ENCODE measurements at regions not wholly inside any gene's neighbourhood (a gene's known extent, or its start where the extent isn't known, plus 50 kb on each side); places are given as distances from the start of the nearest gene placed in this dataset.
"Not testable (repeated sequence)": the region's sequence is repeated elsewhere in the genome, so short reads cannot be mapped to it uniquely, and the experiment has no call there.

DNA sequence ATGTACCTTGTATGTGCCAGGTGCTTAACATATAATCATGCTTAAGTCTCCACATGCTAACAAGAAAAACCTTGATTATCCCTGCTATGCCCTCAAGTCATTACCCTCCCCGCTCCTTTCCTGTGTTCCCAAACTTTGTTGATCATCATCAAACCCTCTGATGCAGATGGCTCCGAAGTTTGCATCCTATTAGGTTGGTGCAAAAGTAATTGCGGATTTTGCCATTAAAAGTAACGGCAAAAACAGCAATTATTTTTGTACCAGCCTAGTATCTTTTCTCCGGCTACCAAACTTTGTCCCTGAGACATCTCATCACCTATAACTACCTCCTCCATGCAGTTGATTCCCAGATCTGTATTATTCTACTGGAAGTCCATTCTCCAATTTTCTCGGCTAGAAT lies 142.6 kb downstream of the OTOP1 start:
- not testable (repeated sequence) for TF ChIP-seq EZH2phosphoT487 (IDR thresholded peaks at IDR 0.05; ENCODE audit: borderline replicate concordance)
- TF ChIP-seq, protein P1, sequence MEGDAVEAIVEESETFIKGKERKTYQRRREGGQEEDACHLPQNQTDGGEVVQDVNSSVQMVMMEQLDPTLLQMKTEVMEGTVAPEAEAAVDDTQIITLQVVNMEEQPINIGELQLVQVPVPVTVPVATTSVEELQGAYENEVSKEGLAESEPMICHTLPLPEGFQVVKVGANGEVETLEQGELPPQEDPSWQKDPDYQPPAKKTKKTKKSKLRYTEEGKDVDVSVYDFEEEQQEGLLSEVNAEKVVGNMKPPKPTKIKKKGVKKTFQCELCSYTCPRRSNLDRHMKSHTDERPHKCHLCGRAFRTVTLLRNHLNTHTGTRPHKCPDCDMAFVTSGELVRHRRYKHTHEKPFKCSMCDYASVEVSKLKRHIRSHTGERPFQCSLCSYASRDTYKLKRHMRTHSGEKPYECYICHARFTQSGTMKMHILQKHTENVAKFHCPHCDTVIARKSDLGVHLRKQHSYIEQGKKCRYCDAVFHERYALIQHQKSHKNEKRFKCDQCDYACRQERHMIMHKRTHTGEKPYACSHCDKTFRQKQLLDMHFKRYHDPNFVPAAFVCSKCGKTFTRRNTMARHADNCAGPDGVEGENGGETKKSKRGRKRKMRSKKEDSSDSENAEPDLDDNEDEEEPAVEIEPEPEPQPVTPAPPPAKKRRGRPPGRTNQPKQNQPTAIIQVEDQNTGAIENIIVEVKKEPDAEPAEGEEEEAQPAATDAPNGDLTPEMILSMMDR (conservative IDR thresholded peaks at IDR 0.05; ENCODE audit: low read length): not testable (repeated sequence)

Data from Loucy (cell line).